OCI-LY3 (cell line): ENCODE measurements at regions not wholly inside any gene's neighbourhood (a gene's known extent, or its start where the extent isn't known, plus 50 kb on each side); places are given as distances from the start of the nearest gene placed in this dataset.

Experiments used
- CTCF ChIP-seq: fragments of 200-600, 300-600 bp; sonication (generic); IDR thresholded peaks from 2 replicates; pipeline ENCODE4 v1.5.1; 2014; ENCODE audit warnings: antibody characterized with exemption, low read length, low read depth
- EZH2phosphoT487 ChIP-seq: fragments of 200-600 bp; shearing (Covaris generic); IDR thresholded peaks from 2 replicates; pipeline ENCODE4 v1.6.1; 2018; ENCODE audit warnings: antibody characterized with exemption, mixed run types, low read depth

- TF ChIP-seq CTCF, result no peak
- no peak for TF ChIP-seq EZH2phosphoT487
These were observed 86.8 kb upstream of the NPFFR2 start for GRCh38 chr4:71944956-71945355.
